BLaER1 (cell line): ENCODE measurements at regions not wholly inside any gene's neighbourhood (a gene's known extent, or its start where the extent isn't known, plus 50 kb on each side); places are given as distances from the start of the nearest gene placed in this dataset.

ENCODE experiments used
- H3K27ac ChIP-seq: shearing (Covaris generic); formaldehyde crosslinking; 2 replicates; pipeline ENCODE4 v1.8.1; 2022
- H3K27me3 ChIP-seq: shearing (Covaris generic); formaldehyde crosslinking; 2 replicates; pipeline ENCODE4 v1.8.1; 2022
- H3K36me3 ChIP-seq: shearing (Covaris generic); formaldehyde crosslinking; 2 replicates; pipeline ENCODE4 v1.8.1; 2022
- H3K4me1 ChIP-seq: shearing (Covaris generic); formaldehyde crosslinking; 2 replicates; pipeline ENCODE4 v1.8.1; 2022
- H3K4me2 ChIP-seq: shearing (Covaris generic); formaldehyde crosslinking; 2 replicates; pipeline ENCODE4 v1.8.1; 2022
- H3K4me3 ChIP-seq: shearing (Covaris generic); formaldehyde crosslinking; 2 replicates; pipeline ENCODE4 v1.8.1; 2022
- H3K9ac ChIP-seq: shearing (Covaris generic); formaldehyde crosslinking; 2 replicates; pipeline ENCODE4 v1.8.1; 2022
- H3K9me3 ChIP-seq: shearing (Covaris generic); formaldehyde crosslinking; 2 replicates; pipeline ENCODE4 v1.8.1; 2022
- H4K20me1 ChIP-seq: shearing (Covaris generic); formaldehyde crosslinking; 2 replicates; pipeline ENCODE4 v1.8.1; 2022
- Cebpa-rat ChIP-seq: shearing (Covaris generic); IDR thresholded peaks from 2 replicates; pipeline ENCODE4 v1.8.1; 2022

- H3K27me3 ChIP-seq = no peaks in the 10 kb centered on the region
- no peak overlapping the region for H3K9ac ChIP-seq
- H3K9me3 ChIP-seq = no peaks in the 10 kb centered on the region
- no peak overlapping the region for H3K27ac ChIP-seq
- peaks cover 24% of the 10 kb centered on the region for H3K4me1 ChIP-seq
- no peaks in the 10 kb centered on the region for H3K36me3 ChIP-seq
- H3K4me2 ChIP-seq = peak overlapping the region; percentile 8; the same call in 1 of the 2 replicates
- no peak for TF ChIP-seq Cebpa-rat
- H4K20me1 ChIP-seq = no peaks in the 10 kb centered on the region
- no peak overlapping the region for H3K4me3 ChIP-seq
These were observed 87.5 kb upstream of the PPP2R2B start for GRCh38 chr5:146965761-146966659.

DNA sequence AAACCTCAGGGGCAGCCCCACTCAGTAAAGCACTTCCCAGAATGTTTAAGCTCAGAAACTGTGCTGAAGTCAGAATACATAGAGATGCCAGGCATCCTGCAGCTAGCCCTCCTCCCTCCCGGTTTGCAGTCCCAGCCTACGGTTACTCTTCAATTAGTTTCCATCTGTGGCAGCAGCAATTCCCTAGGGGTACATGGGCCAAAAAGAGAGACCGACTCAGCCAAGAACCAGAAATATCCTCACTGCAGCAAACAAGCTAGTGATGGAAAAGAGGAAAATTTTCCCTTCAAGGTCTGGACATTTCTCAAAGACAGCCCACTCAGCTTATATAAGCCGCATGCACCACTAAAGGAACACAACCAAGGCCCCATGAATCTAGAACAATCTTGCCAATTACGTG lies 89.1 kb upstream of the PPP2R2B start:
- Histone ChIP-seq H3K4me3 (no peak overlapping the region), H3K4me1 (peaks cover 24% of the 10 kb centered on the region), H3K4me2 (peak overlapping the region; percentile 79)

DNA sequence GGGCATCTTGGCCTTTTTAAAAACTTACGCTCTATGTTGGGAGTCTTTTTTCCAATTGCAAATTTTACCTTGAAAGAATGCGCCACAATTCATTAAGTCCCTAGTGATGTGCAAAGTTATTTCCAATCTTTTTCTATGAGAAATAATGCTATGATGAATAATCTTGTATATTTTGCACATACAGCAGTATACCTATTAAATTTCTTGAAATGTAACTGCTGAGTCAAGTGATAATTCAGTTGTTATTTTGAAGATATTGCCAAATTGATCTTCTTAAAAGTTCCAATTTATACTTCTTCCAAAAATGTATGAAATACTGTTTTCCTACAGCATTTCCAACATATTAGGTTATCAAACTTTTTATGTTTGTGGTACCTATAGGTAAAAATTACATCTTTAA lies 92.8 kb upstream of the PPP2R2B start:
- Histone ChIP-seq H3K27ac (no peak overlapping the region), H3K36me3 (no peaks in the 10 kb centered on the region), H3K4me3 (no peak overlapping the region), H3K27me3 (no peaks in the 10 kb centered on the region), H3K9me3 (no peaks in the 10 kb centered on the region), H3K4me2 (no peak overlapping the region), H3K9ac (no peak overlapping the region), H4K20me1 (no peaks in the 10 kb centered on the region), H3K4me1 (peaks cover 20% of the 10 kb centered on the region)
- TF ChIP-seq Cebpa-rat = no peak

More for the DNA sequence above, 89.1 kb upstream of the PPP2R2B start:
- no peaks in the 10 kb centered on the region for H3K9me3 ChIP-seq
- H4K20me1 ChIP-seq = no peaks in the 10 kb centered on the region
- H3K27ac ChIP-seq = no peak overlapping the region
- H3K9ac ChIP-seq = no peak overlapping the region
- H3K36me3 ChIP-seq = no peaks in the 10 kb centered on the region
- H3K27me3 ChIP-seq = no peaks in the 10 kb centered on the region
- no peak for TF ChIP-seq Cebpa-rat

DNA sequence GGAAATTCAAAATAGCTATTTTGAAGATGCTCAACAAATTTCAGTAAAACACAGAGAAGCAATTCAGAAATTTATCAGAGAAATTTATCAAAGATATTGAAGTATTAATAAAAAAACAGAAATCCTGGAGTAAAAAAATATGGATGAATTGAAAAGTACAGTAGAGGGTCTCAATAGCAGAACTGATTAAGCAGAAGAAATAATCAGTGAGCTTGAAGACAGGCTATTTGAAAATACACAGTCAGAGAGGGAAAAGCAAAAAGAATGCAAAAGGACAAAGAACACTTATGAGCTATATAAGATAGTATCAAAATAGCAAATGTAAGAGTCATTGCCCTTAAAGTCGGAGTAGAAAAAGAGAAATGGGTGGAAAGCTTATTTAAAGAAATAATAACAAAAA lies 107.9 kb upstream of the PPP2R2B start:
- Histone ChIP-seq H3K4me1 (no peaks in the 10 kb centered on the region), H3K4me2 (no peak overlapping the region), H3K27me3 (no peaks in the 10 kb centered on the region), H3K4me3 (no peak overlapping the region), H3K36me3 (no peaks in the 10 kb centered on the region), H3K27ac (no peak overlapping the region), H3K9me3 (peaks cover 22% of the 10 kb centered on the region), H3K9ac (no peak overlapping the region), H4K20me1 (no peaks in the 10 kb centered on the region)
- no peak for TF ChIP-seq Cebpa-rat

DNA sequence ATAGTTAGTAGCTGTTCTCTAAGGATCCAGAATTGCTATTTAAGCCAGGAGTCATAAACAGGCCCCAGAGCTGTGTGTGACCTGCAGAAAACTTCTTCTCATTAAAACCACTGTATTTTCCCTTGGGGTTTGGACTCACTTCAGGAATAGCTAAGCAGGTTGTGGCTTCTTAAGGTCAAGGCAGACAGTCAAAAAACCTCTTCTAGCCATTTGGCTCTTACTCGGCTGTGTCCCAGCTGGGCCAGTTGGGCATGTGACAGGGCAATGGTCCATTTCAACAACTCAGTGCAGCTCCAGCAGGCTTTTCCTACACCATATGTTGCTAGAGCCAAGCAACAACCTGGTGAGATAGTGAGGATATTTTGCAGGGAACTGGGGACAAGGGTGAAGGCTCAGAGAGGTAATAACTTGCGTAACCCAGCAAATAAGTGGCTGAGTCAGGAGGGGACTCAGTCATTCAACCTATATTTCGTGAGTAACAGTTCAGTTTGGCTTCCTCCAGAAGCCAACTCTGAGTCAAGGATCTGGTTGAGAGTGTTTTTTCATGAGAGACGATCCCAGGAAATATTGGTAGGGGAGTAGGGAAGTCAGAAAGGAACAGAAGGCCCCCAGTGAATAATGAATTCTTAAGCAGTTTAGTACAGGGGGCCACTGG lies 115.4 kb upstream of the PPP2R2B start:
- Histone ChIP-seq H4K20me1 (no peaks in the 10 kb centered on the region), H3K9me3 (peaks cover 8% of the 10 kb centered on the region), H3K36me3 (no peaks in the 10 kb centered on the region), H3K27me3 (no peaks in the 10 kb centered on the region), H3K4me3 (no peak overlapping the region), H3K4me2 (no peak overlapping the region), H3K4me1 (no peaks in the 10 kb centered on the region), H3K27ac (no peak overlapping the region), H3K9ac (no peak overlapping the region)
- no peak for TF ChIP-seq Cebpa-rat

GRCh38 chr5:146995878-146996277 lies 117.3 kb upstream of the PPP2R2B start:
- Histone ChIP-seq H3K27ac (no peak overlapping the region), H3K4me1 (no peaks in the 10 kb centered on the region), H3K36me3 (no peaks in the 10 kb centered on the region), H4K20me1 (no peaks in the 10 kb centered on the region), H3K9ac (no peak overlapping the region), H3K27me3 (no peaks in the 10 kb centered on the region), H3K4me3 (no peak overlapping the region), H3K4me2 (no peak overlapping the region), H3K9me3 (no peaks in the 10 kb centered on the region; the same call in 1 of the 2 replicates)
- TF ChIP-seq Cebpa-rat = no peak

DNA sequence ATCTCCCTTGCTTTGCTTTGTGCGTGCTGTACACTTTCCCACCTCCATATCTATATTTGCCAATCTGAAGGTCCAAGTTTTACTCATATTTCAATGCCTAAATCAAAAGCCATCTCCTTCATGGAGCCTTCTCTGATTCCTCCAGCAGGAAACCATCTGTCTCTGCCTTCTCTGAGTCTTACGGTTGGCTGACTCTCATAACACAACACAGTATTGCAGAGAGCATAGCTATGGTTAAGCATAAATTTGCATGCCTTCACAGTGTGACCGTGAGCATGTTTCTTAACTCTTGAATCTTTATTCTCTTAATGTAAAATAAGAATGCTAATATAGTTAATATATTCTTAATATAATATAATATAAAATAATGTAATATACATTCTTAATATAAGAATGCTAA lies 136.8 kb upstream of the PPP2R2B start:
- Histone ChIP-seq H3K36me3 (no peaks in the 10 kb centered on the region), H3K27ac (no peak overlapping the region), H3K9me3 (no peaks in the 10 kb centered on the region), H3K4me2 (no peak overlapping the region), H3K4me3 (no peak overlapping the region), H3K27me3 (no peaks in the 10 kb centered on the region), H4K20me1 (no peaks in the 10 kb centered on the region), H3K4me1 (no peaks in the 10 kb centered on the region), H3K9ac (no peak overlapping the region)
- no peak for TF ChIP-seq Cebpa-rat

- Histone ChIP-seq H3K4me1 (no peaks in the 10 kb centered on the region), H3K27me3 (no peaks in the 10 kb centered on the region), H4K20me1 (no peaks in the 10 kb centered on the region), H3K27ac (no peak overlapping the region), H3K4me3 (no peak overlapping the region), H3K9me3 (no peaks in the 10 kb centered on the region), H3K4me2 (no peak overlapping the region), H3K9ac (no peak overlapping the region), H3K36me3 (no peaks in the 10 kb centered on the region)
- TF ChIP-seq Cebpa-rat = no peak
These were observed 138.6 kb upstream of the PPP2R2B start for GRCh38 chr5:147017191-147017590.

GRCh38 chr5:147017621-147018020 lies 139.1 kb upstream of the PPP2R2B start:
- no peaks in the 10 kb centered on the region for H4K20me1 ChIP-seq
- no peak overlapping the region for H3K27ac ChIP-seq
- no peak overlapping the region for H3K4me3 ChIP-seq
- H3K9ac ChIP-seq = no peak overlapping the region
- H3K4me1 ChIP-seq = no peaks in the 10 kb centered on the region
- TF ChIP-seq Cebpa-rat = no peak
- H3K9me3 ChIP-seq = no peaks in the 10 kb centered on the region
- no peak overlapping the region for H3K4me2 ChIP-seq
- H3K36me3 ChIP-seq = no peaks in the 10 kb centered on the region
- no peaks in the 10 kb centered on the region for H3K27me3 ChIP-seq

DNA sequence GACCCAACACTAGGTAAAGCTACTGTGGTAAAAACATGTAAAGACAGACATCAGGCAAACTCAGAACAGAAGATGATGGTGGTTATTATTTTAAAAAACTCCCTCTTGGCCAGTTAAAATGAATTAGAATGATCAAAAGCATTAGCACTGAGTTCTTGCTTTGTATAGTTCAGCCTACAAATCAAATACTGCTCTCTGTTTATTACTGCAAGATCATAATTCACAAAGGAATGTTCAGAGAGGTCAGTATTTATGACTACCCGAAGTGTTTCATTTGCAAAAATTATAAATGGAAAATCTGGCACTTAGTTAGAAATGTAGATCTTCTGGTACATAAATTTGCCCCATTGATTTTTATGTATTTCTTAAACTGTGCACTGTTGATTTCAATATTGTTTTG lies 140.3 kb upstream of the PPP2R2B start:
- no peaks in the 10 kb centered on the region for H3K36me3 ChIP-seq
- no peak overlapping the region for H3K4me3 ChIP-seq
- no peak for TF ChIP-seq Cebpa-rat
- no peaks in the 10 kb centered on the region for H3K4me1 ChIP-seq
- no peaks in the 10 kb centered on the region for H3K27me3 ChIP-seq
- H4K20me1 ChIP-seq = no peaks in the 10 kb centered on the region
- H3K9ac ChIP-seq = no peak overlapping the region
- no peak overlapping the region for H3K27ac ChIP-seq
- H3K9me3 ChIP-seq = no peaks in the 10 kb centered on the region
- no peak overlapping the region for H3K4me2 ChIP-seq
